Mucosa of rectum (tissue), 2 donors: ENCODE measurements at regions not wholly inside any gene's neighbourhood (a gene's known extent, or its start where the extent isn't known, plus 50 kb on each side); places are given as distances from the start of the nearest gene placed in this dataset.
A peak's percentile ranks its signal among the peaks of the same experiment; 100 is the strongest.

Experiments used
- H3K27ac ChIP-seq, 2 donors: one replicate each; pipeline ENCODE4 v1.7.0; 2013; ENCODE audit warnings: inconsistent platforms in 2 of 2, low read depth in 2 of 2, low read length in 2 of 2
- H3K27me3 ChIP-seq, 2 donors: one replicate each; pipeline ENCODE4 v1.7.0; 2013; ENCODE audit warnings: low read length in 2 of 2; ENCODE audit not compliant: control insufficient read depth in 2 of 2, insufficient read depth in 2 of 2
- H3K36me3 ChIP-seq, 2 donors: one replicate each; pipeline ENCODE4 v1.7.0; 2013; ENCODE audit warnings: low read length in 2 of 2; ENCODE audit not compliant: control insufficient read depth in 2 of 2, insufficient read depth in 2 of 2
- H3K4me1 ChIP-seq, 2 donors: one replicate each; pipeline ENCODE4 v1.7.0; 2013; ENCODE audit warnings: low read length in 2 of 2, mild to moderate bottlenecking in 1 of 2; ENCODE audit not compliant: control insufficient read depth in 2 of 2, insufficient read depth in 2 of 2
- H3K4me3 ChIP-seq, 2 donors: one replicate each; pipeline ENCODE4 v1.7.0; 2013; ENCODE audit warnings: low read length in 2 of 2
- H3K9ac ChIP-seq, 2 donors: one replicate each; pipeline ENCODE4 v1.7.0; 2013; ENCODE audit warnings: low read length in 2 of 2, low read depth in 1 of 2, mild to moderate bottlenecking in 1 of 2
- H3K9me3 ChIP-seq, 2 donors: one replicate each; pipeline ENCODE4 v1.7.0; 2013; ENCODE audit warnings: low read length in 2 of 2; ENCODE audit not compliant: control insufficient read depth in 2 of 2
- donor health status: healthy.
- donor health status: Normal muscosa, but diverticular disease.

DNA sequence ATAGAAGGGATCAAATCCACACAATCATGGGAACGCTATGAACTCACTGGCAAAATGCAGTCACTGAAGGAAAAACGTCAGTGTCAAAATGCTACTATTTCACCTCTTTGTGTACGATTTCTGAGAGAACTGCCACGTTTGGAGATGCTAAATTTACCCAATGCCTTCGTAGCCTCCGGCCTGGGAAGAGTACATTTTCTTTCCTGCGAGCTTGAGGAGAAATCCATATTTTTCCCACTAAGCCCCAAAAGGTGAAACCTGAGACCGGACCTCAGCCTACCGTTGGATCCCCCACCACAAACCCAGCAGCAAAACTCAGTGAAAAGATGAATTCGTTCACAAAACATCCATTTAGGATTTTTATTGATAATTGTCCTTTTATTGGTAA lies 131.7 kb downstream of the GPX5 start:
- H3K9me3 ChIP-seq: no peaks in the 10 kb centered on the region
- peaks cover 11 to 20% of the 10 kb centered on the region in 2 donors for H3K27me3 ChIP-seq
- H3K27ac ChIP-seq: no peak overlapping the region
- no peak overlapping the region for H3K9ac ChIP-seq
- H3K4me3 ChIP-seq: peak overlapping the region in 1 of 2 donors; percentile 59
- H3K36me3 ChIP-seq: no peaks in the 10 kb centered on the region
- peaks cover 4% of the 10 kb centered on the region in 2 donors for H3K4me1 ChIP-seq

DNA sequence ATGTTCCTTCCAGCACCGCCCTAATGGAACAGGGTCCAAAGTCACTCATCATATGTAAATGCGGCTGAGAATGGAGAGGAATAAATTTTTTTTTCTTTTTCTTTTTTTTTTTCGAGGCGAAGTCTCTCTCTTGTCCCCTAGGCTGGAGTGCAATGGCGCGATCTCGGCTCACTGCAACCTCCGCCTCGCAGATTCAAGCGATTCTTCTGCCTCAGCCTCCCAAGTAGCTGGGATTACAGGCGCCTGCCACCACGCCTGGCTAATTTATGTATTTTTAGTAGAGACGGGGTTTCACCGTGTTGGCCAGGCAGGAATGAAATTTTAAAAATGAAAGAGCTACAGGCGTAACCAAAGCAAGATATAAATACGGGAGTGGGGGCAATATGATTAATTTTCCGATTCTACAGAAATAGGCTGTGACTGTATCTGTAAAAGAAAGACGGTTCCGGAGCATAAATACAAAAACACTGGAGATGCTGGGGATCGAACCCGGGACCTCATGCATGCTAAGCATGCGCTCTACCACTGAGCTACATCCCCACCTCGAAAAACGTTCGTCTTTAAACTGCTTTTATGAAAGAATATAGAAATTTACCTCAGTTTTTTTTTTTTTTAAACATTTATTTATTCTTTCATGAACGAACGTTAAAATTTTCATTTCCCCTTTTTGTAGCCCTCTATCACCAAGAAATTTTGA lies 132.2 kb downstream of the GPX5 start:
- Histone ChIP-seq H3K27ac (no peak overlapping the region), H3K4me1 (peaks cover 4% of the 10 kb centered on the region in 2 donors), H3K9ac (no peak overlapping the region), H3K36me3 (no peaks in the 10 kb centered on the region), H3K9me3 (no peaks in the 10 kb centered on the region), H3K4me3 (peak overlapping the region; percentile 32 to 59), H3K27me3 (peaks cover 11 to 20% of the 10 kb centered on the region in 2 donors)

DNA sequence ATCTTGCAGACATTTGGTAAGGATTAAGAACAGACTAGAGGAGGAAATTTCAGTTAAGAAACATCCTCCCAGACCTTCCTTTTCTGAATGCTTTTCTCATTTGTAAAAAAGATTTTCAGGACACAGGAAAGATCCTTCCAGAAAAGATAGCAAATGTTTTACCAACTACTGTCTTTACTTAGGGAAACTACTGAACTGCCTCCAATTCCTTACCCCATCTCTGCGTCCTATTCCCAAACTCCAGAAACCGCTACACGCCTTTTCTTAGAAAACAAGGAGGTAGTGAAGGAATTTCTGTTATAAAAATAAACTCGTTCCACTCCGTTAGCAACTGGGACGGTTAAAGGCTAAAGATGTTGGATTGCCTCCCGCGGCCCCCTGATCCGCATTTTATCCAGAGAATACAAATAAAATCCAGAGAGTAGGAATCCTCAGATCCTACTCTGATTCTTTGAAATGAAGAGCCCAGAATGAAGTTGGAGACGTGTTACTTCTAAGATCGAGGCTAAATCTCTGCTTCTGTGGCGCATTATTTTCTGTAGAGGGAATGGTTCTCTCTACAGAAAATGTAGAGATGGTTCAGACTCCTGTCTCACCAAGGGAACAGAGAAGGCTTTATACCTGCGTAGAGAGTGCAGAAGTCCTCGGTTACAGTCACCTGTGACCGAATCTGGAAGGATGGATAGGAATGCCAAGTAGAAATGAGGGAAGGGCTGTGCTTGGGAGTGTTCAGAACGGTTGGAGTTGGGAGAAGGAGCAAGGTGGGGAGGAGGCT lies 133.0 kb downstream of the GPX5 start:
- peaks cover 11 to 20% of the 10 kb centered on the region in 2 donors for H3K27me3 ChIP-seq
- peaks cover 4% of the 10 kb centered on the region in 2 donors for H3K4me1 ChIP-seq
- H3K9me3 ChIP-seq: no peaks in the 10 kb centered on the region
- H3K4me3 ChIP-seq: peak overlapping the region; percentile 32 to 53
- H3K36me3 ChIP-seq: no peaks in the 10 kb centered on the region
- no peak overlapping the region for H3K27ac ChIP-seq
- no peak overlapping the region for H3K9ac ChIP-seq

DNA sequence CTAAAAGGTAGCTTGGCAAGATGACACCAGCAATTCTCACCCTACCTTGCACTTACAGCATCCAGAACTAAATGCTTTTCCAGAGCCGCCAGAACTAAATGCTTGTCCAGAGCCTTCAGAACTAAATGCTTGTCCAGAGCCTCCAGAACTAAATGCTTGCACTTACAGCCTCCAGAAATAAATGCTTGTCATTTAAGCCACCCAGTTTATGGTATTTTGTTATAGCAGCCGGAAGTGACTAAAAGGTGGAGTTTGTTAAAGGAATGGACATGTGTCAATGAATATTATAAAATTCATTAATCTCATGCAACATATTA lies 133.5 kb downstream of the GPX5 start:
- H3K27ac ChIP-seq: no peak overlapping the region
- peaks cover 4% of the 10 kb centered on the region in 2 donors for H3K4me1 ChIP-seq
- no peaks in the 10 kb centered on the region for H3K36me3 ChIP-seq
- H3K27me3 ChIP-seq: peaks cover 11 to 20% of the 10 kb centered on the region in 2 donors
- H3K4me3 ChIP-seq: no peak overlapping the region
- no peak overlapping the region for H3K9ac ChIP-seq
- H3K9me3 ChIP-seq: no peaks in the 10 kb centered on the region

DNA sequence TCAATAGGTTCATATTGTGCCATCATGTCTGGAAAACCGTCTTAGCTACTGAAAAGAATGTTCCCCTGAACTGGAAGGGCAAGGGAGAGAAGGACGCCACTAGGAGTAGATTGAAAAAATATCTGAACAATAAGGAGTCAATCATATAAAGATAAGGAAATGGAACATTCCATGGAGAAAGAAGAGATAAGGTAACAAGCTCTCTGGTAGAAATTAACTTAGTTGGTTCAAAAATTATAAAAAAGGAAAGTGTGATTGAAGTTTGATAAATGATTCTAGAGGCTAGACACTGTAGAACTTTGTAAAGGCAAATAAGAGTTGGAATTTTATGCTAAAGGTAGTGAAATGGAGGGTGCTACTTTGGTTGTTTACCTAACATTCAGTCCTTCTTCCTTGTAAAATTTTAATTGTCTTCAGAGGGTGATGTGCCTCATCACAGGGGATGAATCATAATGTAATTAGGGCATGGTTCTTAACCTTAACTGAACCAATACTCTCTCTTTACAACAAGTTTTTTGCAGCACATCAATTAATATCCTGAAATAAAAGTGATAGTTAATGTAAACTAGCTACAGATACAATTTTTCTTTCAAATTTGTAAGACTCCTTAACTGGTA lies 135.5 kb downstream of the GPX5 start:
- H3K27me3 ChIP-seq: peaks cover 11 to 20% of the 10 kb centered on the region in 2 donors

DNA sequence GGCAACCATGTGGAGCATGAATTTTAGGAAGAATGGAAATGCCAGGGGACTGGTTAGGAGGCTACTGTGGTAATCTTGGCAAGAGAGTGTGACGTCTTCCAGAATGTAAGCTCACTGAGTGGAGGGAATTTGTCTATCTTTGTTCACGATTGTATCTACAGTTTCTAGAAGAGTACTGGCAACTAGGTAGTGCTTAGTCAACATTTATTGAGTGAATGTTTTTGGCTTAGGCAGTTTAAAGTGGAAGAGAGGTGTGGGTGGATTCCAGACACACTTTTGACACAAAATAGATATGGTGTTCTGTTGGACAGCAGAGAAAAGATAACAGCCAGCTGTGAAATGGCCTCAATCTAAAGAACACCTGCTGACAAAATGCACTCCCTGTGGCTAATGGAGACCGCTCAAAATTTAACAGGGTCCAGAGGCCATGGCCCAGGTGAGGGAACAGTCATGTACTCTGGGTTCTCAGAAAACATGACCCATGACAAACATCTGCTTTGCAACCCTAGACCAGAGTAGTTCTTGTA lies 139.3 kb downstream of the GPX5 start:
- no peaks in the 10 kb centered on the region for H3K9me3 ChIP-seq
- H3K4me1 ChIP-seq: no peaks in the 10 kb centered on the region
- no peaks in the 10 kb centered on the region for H3K27me3 ChIP-seq
- H3K9ac ChIP-seq: no peak overlapping the region
- no peak overlapping the region for H3K4me3 ChIP-seq
- H3K27ac ChIP-seq: no peak overlapping the region
- H3K36me3 ChIP-seq: no peaks in the 10 kb centered on the region

More for the DNA sequence above, 135.5 kb downstream of the GPX5 start:
- no peaks in the 10 kb centered on the region for H3K9me3 ChIP-seq
- H3K4me1 ChIP-seq: peaks cover 4% of the 10 kb centered on the region in 2 donors
- no peaks in the 10 kb centered on the region for H3K36me3 ChIP-seq
- H3K27ac ChIP-seq: no peak overlapping the region
- no peak overlapping the region for H3K4me3 ChIP-seq
- no peak overlapping the region for H3K9ac ChIP-seq

DNA sequence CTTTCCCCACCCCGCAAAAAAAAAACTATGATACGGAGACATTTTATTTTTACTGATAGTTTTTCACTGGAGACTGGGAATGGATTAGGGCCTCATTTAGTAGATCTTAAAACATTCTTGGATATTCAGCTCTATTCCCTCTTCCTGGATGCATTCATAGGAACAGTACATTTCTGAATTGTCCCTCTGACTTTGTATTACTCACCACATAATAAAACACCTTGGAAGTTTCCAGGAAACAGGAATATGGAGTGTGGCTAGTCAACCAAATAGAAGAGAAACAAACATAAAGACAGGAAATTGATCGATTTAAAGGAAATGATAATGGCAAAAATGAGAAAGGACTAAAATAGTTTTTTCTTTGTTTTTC lies 147.7 kb downstream of the GPX5 start:
- Histone ChIP-seq H3K9me3 (no peaks in the 10 kb centered on the region), H3K27ac (no peak overlapping the region), H3K4me1 (no peaks in the 10 kb centered on the region), H3K36me3 (no peaks in the 10 kb centered on the region), H3K9ac (no peak overlapping the region), H3K4me3 (no peak overlapping the region), H3K27me3 (peaks cover 4 to 24% of the 10 kb centered on the region in 2 donors)

DNA sequence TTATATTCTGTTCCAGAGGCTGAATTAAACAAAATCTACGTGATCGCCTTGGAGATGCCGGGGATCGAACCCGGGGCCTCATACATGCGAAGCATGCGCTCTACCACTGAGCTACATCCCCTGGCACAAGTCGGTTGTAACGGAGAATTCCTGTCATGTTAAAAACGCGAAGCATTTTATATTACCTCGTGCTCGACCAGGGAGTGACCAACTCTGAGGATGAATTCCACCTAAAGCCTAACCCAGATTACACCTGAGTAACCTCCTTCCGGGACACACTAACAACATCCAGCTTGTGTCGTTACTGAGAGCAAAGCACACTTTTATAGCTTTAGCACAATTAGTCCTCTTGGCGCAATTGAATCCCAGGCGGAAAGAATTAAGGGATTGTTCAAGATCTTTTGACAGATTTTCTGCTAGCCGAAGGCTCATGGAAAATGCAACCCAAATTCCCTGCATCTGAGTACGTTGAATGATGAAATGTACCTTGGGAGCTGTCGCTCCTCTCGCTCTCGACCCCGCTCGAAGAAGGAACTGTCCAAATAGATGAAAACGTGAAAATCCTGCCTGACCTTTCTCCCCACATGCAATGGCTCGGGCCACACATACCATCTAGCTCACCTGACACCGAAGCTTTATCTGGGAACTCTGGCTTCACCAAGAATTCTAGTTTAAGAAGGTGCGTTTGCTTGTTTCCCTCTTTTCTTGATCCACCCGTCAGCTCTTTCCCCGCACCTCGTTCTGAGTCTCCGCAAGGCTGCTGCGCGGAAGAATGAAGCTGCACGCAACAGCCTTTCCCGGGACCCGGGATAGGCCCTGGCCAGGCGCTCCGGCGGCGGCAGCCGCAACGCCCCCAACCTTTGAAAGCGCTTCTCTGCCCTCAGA lies 148.3 kb downstream of the GPX5 start:
- H3K27ac ChIP-seq: no peak overlapping the region
- H3K27me3 ChIP-seq: peaks cover 4 to 24% of the 10 kb centered on the region in 2 donors
- H3K9ac ChIP-seq: no peak overlapping the region
- H3K4me1 ChIP-seq: no peaks in the 10 kb centered on the region
- H3K9me3 ChIP-seq: no peaks in the 10 kb centered on the region
- H3K4me3 ChIP-seq: peak overlapping the region in 1 of 2 donors; percentile 28
- H3K36me3 ChIP-seq: no peaks in the 10 kb centered on the region

DNA sequence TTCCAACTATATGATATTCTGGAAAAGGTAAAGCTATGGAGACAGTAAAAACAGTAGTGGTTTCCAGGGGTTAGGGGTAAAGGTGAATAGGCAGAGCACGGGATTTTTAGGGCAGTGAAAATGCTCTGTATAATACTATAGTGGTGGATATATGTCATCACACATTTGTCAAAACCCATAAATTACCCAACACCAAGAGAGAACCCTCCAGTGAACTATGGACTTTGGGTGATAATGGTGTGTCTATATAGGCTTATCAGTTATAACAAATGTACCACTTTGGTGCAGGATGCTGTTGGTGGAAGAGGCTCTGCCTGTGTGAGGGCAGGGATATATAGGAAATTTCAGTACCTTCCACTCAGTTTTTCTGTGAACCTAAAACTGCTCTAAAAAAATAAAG lies 149.9 kb downstream of the GPX5 start:
- no peaks in the 10 kb centered on the region for H3K9me3 ChIP-seq
- H3K36me3 ChIP-seq: no peaks in the 10 kb centered on the region
- no peak overlapping the region for H3K9ac ChIP-seq
- H3K4me1 ChIP-seq: no peaks in the 10 kb centered on the region
- H3K27me3 ChIP-seq: peaks cover 4 to 24% of the 10 kb centered on the region in 2 donors
- H3K4me3 ChIP-seq: no peak overlapping the region
- H3K27ac ChIP-seq: no peak overlapping the region
